HepG2 (cell line): ENCODE measurements at regions not wholly inside any gene's neighbourhood (a gene's known extent, or its start where the extent isn't known, plus 50 kb on each side); places are given as distances from the start of the nearest gene placed in this dataset.

Experiments
- ATAC-seq: fragments of 200-7000 bp; cut with Tn5 transposase; 3 replicates; pipeline ENCODE4 v1.9.1; 2020; ENCODE audit warnings: mild to moderate bottlenecking, moderate library complexity
- BruUV-seq: library from RNA; stranded (reverse); fragments of 400-500 nt; replicated peaks from 2 replicates; lab custom pipeline; 2021; lab: Mats Ljungman, UMichigan
- CTCF ChIA-PET: fragments of 300-600 bp; formaldehyde crosslinking; extraction: SDS; loops from one replicate; lab custom pipeline; 2021; ENCODE audit warnings: low total read pairs, inconsistent platforms, low intra/inter-chr PET ratio; lab: Yijun Ruan, JAX
- POLR2A ChIA-PET: fragments of 350-600 bp; sonication (Branson Sonifier 250); formaldehyde crosslinking; loops from one replicate; lab custom pipeline; 2020; ENCODE audit warnings: antibody characterized with exemption, inconsistent platforms; lab: Yijun Ruan, JAX
- DNase-seq: peaks from one replicate; pipeline ENCODE4 v3.0.0-alpha.2; 2015; ENCODE audit warnings: low spot score
- FAIRE-seq: peaks from 3 replicates; lab custom pipeline; 2011; peaks lifted over from hg19 to GRCh38; lab: Jason Lieb, UNC
- H2AFZ ChIP-seq: one replicate; pipeline ENCODE4 v1.6.1; 2011; ENCODE audit warnings: low read length, inconsistent platforms
- H3K27ac ChIP-seq: fragments of 300-600 bp; 3 replicates; pipeline ENCODE4 v1.8.0; 2011; ENCODE audit warnings: mixed run types, mild to moderate bottlenecking, mixed read lengths, low read length, inconsistent platforms; ENCODE audit not compliant: insufficient read depth; ENCODE audit errors: extremely low read length
- H3K27me3 ChIP-seq, 2 experiments: fragments of 200-600 bp in 1 of 2; 2 replicates in 1 of 2; 3 replicates in 1 of 2; pipeline versions ENCODE4 v1.6.0 to v1.8.0; 2011; ENCODE audit warnings: low read length in 2 of 2, mild to moderate bottlenecking in 2 of 2, moderate library complexity in 2 of 2, inconsistent platforms in 1 of 2; ENCODE audit not compliant: insufficient read depth in 2 of 2, control insufficient read depth in 1 of 2
- H3K36me3 ChIP-seq, 2 experiments: fragments of 200-600 bp in 1 of 2; replicated peaks in 1 of 2; 2 replicates in 1 of 2; 3 replicates in 1 of 2; pipeline versions ENCODE4 v1.5.1 to v1.8.0; 2011; ENCODE audit warnings: low read length in 2 of 2, inconsistent platforms in 1 of 2; ENCODE audit not compliant: insufficient read depth in 2 of 2, control insufficient read depth in 1 of 2
- H3K4me1 ChIP-seq: 2 replicates; pipeline ENCODE4 v1.5.1; 2012; ENCODE audit warnings: low read length, inconsistent platforms; ENCODE audit not compliant: insufficient read depth
- H3K4me2 ChIP-seq: 2 replicates; pipeline ENCODE4 v1.6.0; 2011; ENCODE audit warnings: low read depth, low read length, inconsistent platforms
- H3K4me3 ChIP-seq, 3 experiments: fragments of 200-600 bp in 1 of 3; sonication (generic), shearing (Covaris generic) in 1 of 3; replicated peaks in 1 of 3; 2 replicates each; pipeline ENCODE4 v1.5.1; 2011 to 2016; ENCODE audit warnings: low read length in 3 of 3, inconsistent platforms in 2 of 3, low read depth in 2 of 3, mild to moderate bottlenecking in 2 of 3, control low read depth in 1 of 3, mixed read lengths in 1 of 3; ENCODE audit not compliant: insufficient read depth in 1 of 3
- H3K79me2 ChIP-seq: one replicate; pipeline ENCODE4 v1.6.1; 2011; ENCODE audit warnings: low read length, inconsistent platforms; ENCODE audit not compliant: insufficient read depth
- H3K9ac ChIP-seq: 2 replicates; pipeline ENCODE4 v1.6.0; 2011; ENCODE audit warnings: mild to moderate bottlenecking, low read depth, low read length, inconsistent platforms; ENCODE audit not compliant: insufficient read depth
- H3K9me3 ChIP-seq: 2 replicates; pipeline ENCODE4 v1.5.1; 2012; ENCODE audit warnings: mild to moderate bottlenecking, low read length
- H4K20me1 ChIP-seq: 2 replicates; pipeline ENCODE4 v1.6.0; 2011; ENCODE audit warnings: inconsistent platforms, mild to moderate bottlenecking, low read length, moderate library complexity; ENCODE audit not compliant: insufficient read depth
- ARNT2 ChIP-seq: sonication (generic); formaldehyde crosslinking; IDR thresholded peaks from 2 replicates; pipeline ENCODE4 v1.8.0; 2022; ENCODE audit warnings: mild to moderate bottlenecking, low read depth, missing genetic modification reagents, moderate library complexity
- CBX5 ChIP-seq: sonication (generic); formaldehyde crosslinking; IDR thresholded peaks from 2 replicates; pipeline ENCODE4 v1.4.0; 2020; ENCODE audit warnings: missing genetic modification reagents, borderline replicate concordance
- CC2D1A ChIP-seq: sonication (generic); formaldehyde crosslinking; IDR thresholded peaks from 2 replicates; pipeline ENCODE4 v1.8.1; 2023; ENCODE audit warnings: mild to moderate bottlenecking, missing genetic modification reagents
- CCDC6 ChIP-seq: sonication (generic); formaldehyde crosslinking; IDR thresholded peaks from 2 replicates; pipeline ENCODE4 v1.8.1; 2022; ENCODE audit warnings: mild to moderate bottlenecking, missing genetic modification reagents, moderate library complexity
- CEBPG ChIP-seq: IDR thresholded peaks from 2 replicates; pipeline ENCODE4 v1.6.1; 2016
- ERF ChIP-seq: IDR thresholded peaks from 2 replicates; pipeline ENCODE4 v1.6.1; 2018; ENCODE audit warnings: missing biosample characterization, missing genetic modification reagents
- FOSL2 ChIP-seq: sonication (generic); formaldehyde crosslinking; IDR thresholded peaks from 2 replicates; pipeline ENCODE4 v1.4.0; 2020; ENCODE audit warnings: missing genetic modification reagents
- FOXA3 ChIP-seq: IDR thresholded peaks from 2 replicates; pipeline ENCODE4 v1.6.1; 2016; ENCODE audit warnings: missing genetic modification reagents, missing compliant biosample characterization
- KMT2A ChIP-seq: sonication (generic); formaldehyde crosslinking; IDR thresholded peaks from 2 replicates; pipeline ENCODE4 v1.4.0; 2020; ENCODE audit warnings: missing genetic modification reagents
- NCOA1 ChIP-seq: sonication (generic); formaldehyde crosslinking; IDR thresholded peaks from 2 replicates; pipeline ENCODE4 v1.9.0; 2021; ENCODE audit warnings: missing genetic modification reagents
- SIN3A ChIP-seq: IDR thresholded peaks from 2 replicates; pipeline ENCODE4 v1.6.1; 2011; ENCODE audit warnings: low read depth, mild to moderate bottlenecking, control low read depth, low read length, borderline replicate concordance
- SSRP1 ChIP-seq: IDR thresholded peaks from 2 replicates; pipeline ENCODE4 v1.6.1; 2016; ENCODE audit warnings: control low read depth
- YY1 ChIP-seq: IDR thresholded peaks from 2 replicates; pipeline ENCODE4 v1.6.1; 2011; ENCODE audit warnings: low read length, low read depth, moderate library complexity, mild to moderate bottlenecking; ENCODE audit not compliant: insufficient read depth, insufficient replicate concordance
- ZNF274 ChIP-seq: sonication (generic); formaldehyde crosslinking; IDR thresholded peaks from 2 replicates; pipeline ENCODE4 v1.5.1; 2020; ENCODE audit warnings: mild to moderate bottlenecking, missing genetic modification reagents
- ZNF34 ChIP-seq: sonication (generic); formaldehyde crosslinking; IDR thresholded peaks from 2 replicates; pipeline ENCODE4 v1.4.0; 2020; ENCODE audit warnings: mild to moderate bottlenecking, missing genetic modification reagents, borderline replicate concordance
- ZNF414 ChIP-seq: sonication (generic); formaldehyde crosslinking; IDR thresholded peaks from 2 replicates; pipeline ENCODE4 v1.5.0; 2020; ENCODE audit warnings: missing genetic modification reagents
- ZNF501 ChIP-seq: sonication (generic); formaldehyde crosslinking; IDR thresholded peaks from 2 replicates; pipeline ENCODE4 v1.5.1; 2020; ENCODE audit warnings: mild to moderate bottlenecking, moderate library complexity, missing genetic modification reagents
- ZNF629 ChIP-seq: sonication (generic); formaldehyde crosslinking; conservative IDR thresholded peaks from 2 replicates; pipeline ENCODE4 v1.5.0; 2020; ENCODE audit warnings: missing genetic modification reagents
- ZNF674 ChIP-seq: sonication (generic); formaldehyde crosslinking; IDR thresholded peaks from 2 replicates; pipeline ENCODE4 v1.5.0; 2020; ENCODE audit warnings: low read depth, mild to moderate bottlenecking, missing genetic modification reagents
- ZNF7 ChIP-seq: IDR thresholded peaks from 2 replicates; pipeline ENCODE4 v1.6.1; 2016; ENCODE audit warnings: missing biosample characterization, missing genetic modification reagents
- ZNF816 ChIP-seq: sonication (generic); formaldehyde crosslinking; IDR thresholded peaks from 2 replicates; pipeline ENCODE4 v1.8.0; 2022; ENCODE audit warnings: missing genetic modification reagents, mild to moderate bottlenecking, borderline replicate concordance
- WGBS: methylation state at CpG from one replicate; pipeline ENCODE4 v1.1.6; 2017; ENCODE audit warnings: low lambda C conversion rate; 5-methylcytosine and 5-hydroxymethylcytosine counted together
- in situ Hi-C: cut with HindIII; loops from 2 replicates; pipeline ENCODE4 v1.10.0; 2017; ENCODE audit warnings: low pct_unique_long_range_greater_than_20kb; ENCODE audit not compliant: extremely low pct_ligation_motif_present
- intact Hi-C: fragments of 100-400 bp; cut with micrococcal nuclease; formaldehyde crosslinking; loops from one replicate; pipeline ENCODE4 v1.10.0; 2022; ENCODE audit not compliant: unreplicated experiment
- TF ChIP-seq, protein P1 (sequence below): sonication (generic); formaldehyde crosslinking; IDR thresholded peaks from 2 replicates; pipeline ENCODE4 v1.5.0; 2020; ENCODE audit warnings: mild to moderate bottlenecking, missing genetic modification reagents

DNA sequence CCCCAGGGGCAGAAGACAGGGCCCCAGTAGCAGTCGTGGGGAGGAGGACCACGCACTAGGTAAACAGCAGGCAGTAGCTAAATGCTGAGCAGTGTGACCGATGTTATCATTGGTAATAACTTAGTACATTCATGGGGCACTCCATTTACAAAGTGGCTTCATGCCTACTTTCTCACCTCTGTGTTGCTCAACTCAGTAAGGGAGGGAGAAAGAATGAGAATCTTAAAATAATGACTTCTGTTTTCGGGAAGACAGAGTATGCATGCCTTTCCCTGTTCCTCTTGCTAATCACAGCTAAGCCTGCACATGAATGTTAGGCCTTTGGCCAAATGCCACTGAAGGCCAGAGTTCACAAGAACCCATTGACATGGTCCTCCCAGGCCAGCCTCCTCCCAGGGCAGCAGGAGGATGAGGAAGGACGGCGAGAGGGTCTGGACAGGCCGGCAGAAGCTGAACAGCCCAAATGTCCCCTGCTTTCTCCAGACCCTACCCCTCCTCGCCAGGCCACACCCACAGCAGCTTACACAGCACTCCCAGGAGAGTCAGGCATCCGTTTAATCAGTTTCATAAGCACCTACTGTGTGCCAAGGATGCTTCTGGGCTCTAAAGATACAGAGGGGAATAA, 183.4 kb downstream of the ANKRD60 start (continued):
- TF ChIP-seq FOSL2 (CRISPR knock-in tag) (no peak), YY1 (no peak)

- H3K4me2 ChIP-seq: no peak overlapping the region
- H3K36me3 ChIP-seq: no peaks in the 10 kb centered on the region
- intact Hi-C loops: no loop called here
- no peak for DNase-seq
- H3K27me3 ChIP-seq: peaks cover 6 to 52% of the 10 kb centered on the region in 2 experiments
- TF ChIP-seq CCDC6 (CRISPR knock-in tag): no peak
- TF ChIP-seq CC2D1A (CRISPR knock-in tag): no peak
- no peak for TF ChIP-seq ZNF501 (CRISPR knock-in tag)
- TF ChIP-seq ZNF816: no peak
- TF ChIP-seq CEBPG (CRISPR knock-in tag): no peak
- no peak for TF ChIP-seq ZNF34 (CRISPR knock-in tag)
- TF ChIP-seq ZNF7 (CRISPR knock-in tag): no peak
- TF ChIP-seq ERF: no peak
- TF ChIP-seq SIN3A: no peak
- no peak for TF ChIP-seq ZNF274 (CRISPR knock-in tag)
- TF ChIP-seq ZNF629 (CRISPR knock-in tag): no peak
- TF ChIP-seq ZNF414 (CRISPR knock-in tag): no peak
- TF ChIP-seq ARNT2 (CRISPR knock-in tag): no peak
- TF ChIP-seq, protein P1, sequence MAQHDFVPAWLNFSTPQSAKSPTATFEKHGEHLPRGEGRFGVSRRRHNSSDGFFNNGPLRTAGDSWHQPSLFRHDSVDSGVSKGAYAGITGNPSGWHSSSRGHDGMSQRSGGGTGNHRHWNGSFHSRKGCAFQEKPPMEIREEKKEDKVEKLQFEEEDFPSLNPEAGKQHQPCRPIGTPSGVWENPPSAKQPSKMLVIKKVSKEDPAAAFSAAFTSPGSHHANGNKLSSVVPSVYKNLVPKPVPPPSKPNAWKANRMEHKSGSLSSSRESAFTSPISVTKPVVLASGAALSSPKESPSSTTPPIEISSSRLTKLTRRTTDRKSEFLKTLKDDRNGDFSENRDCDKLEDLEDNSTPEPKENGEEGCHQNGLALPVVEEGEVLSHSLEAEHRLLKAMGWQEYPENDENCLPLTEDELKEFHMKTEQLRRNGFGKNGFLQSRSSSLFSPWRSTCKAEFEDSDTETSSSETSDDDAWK (CRISPR knock-in tag): no peak
- TF ChIP-seq KMT2A (CRISPR knock-in tag): no peak
- TF ChIP-seq NCOA1 (CRISPR knock-in tag): no peak
- no peak for TF ChIP-seq ZNF674 (CRISPR knock-in tag)
- no peak for TF ChIP-seq SSRP1 (CRISPR knock-in tag)
- no peak for TF ChIP-seq CBX5 (CRISPR knock-in tag)
- no peak for TF ChIP-seq FOXA3
- H3K4me1 ChIP-seq: no peaks in the 10 kb centered on the region
- in situ Hi-C loops: no loop called here
- no peaks in the 10 kb centered on the region for H3K9me3 ChIP-seq
- ChIA-PET CTCF (no interaction called here), POLR2A (no interaction called here)
- H2AFZ ChIP-seq: no peak overlapping the region
- no peak overlapping the region for H3K27ac ChIP-seq
- H3K4me3 ChIP-seq: no peak overlapping the region
- 0 out of 2 replicates have a peak, but pooled peaks cover 3% of the 10 kb centered on the region for H4K20me1 ChIP-seq
- FAIRE-seq: no peak
- H3K79me2 ChIP-seq: no peaks in the 10 kb centered on the region
- ATAC-seq: no peak
- no peak overlapping the region for H3K9ac ChIP-seq
- no TSS peak for BruUV-seq
- WGBS: 6% methylated on average over 6 of the region's 6 CpGs
These were observed 184.2 kb downstream of the ANKRD60 start for GRCh38 chr20:58044286-58044685.
